ENCODE measurements at regions not wholly inside any gene's neighbourhood (a gene's known extent, or its start where the extent isn't known, plus 50 kb on each side); places are given as distances from the start of the nearest gene placed in this dataset.
"Not testable (repeated sequence)": the region's sequence is repeated elsewhere in the genome, so short reads cannot be mapped to it uniquely, and the experiment has no call there.

- not testable (repeated sequence) for TF ChIP-seq EZH2 (IDR thresholded peaks at IDR 0.05; ENCODE audit: insufficient read depth, low read length); CTCF (IDR thresholded peaks at IDR 0.05; ENCODE audit: insufficient read depth, low read depth, low read length)
These were observed 179.7 kb downstream of the IRF8 start for GRCh38 chr16:86078711-86079110.

All from astrocyte (in vitro differentiated cells and primary cell).